WTC11 (cell line): ENCODE measurements at regions not wholly inside any gene's neighbourhood (a gene's known extent, or its start where the extent isn't known, plus 50 kb on each side); places are given as distances from the start of the nearest gene placed in this dataset.

Source experiments
- CBFB ChIP-seq: sonication (generic); formaldehyde crosslinking; IDR thresholded peaks from 2 replicates; pipeline ENCODE4 v1.8.1; 2022; ENCODE audit warnings: mild to moderate bottlenecking, low read depth, missing genetic modification reagents
- ELF4 ChIP-seq: sonication (generic); formaldehyde crosslinking; IDR thresholded peaks from 2 replicates; pipeline ENCODE4 v1.8.1; 2022; ENCODE audit warnings: low read depth, mild to moderate bottlenecking, moderate library complexity, missing genetic modification reagents
- GABPB1 ChIP-seq: sonication (generic); formaldehyde crosslinking; IDR thresholded peaks from 2 replicates; pipeline ENCODE4 v1.8.1; 2023; ENCODE audit warnings: mild to moderate bottlenecking, missing genetic modification reagents
- NR3C1 ChIP-seq: sonication (generic); formaldehyde crosslinking; conservative IDR thresholded peaks from 2 replicates; pipeline ENCODE4 v1.8.1; 2023; ENCODE audit warnings: low read depth, mild to moderate bottlenecking, missing genetic modification reagents
- ZNF138 ChIP-seq: sonication (generic); formaldehyde crosslinking; conservative IDR thresholded peaks from 2 replicates; pipeline ENCODE4 v1.8.1; 2022; ENCODE audit warnings: mild to moderate bottlenecking, moderate library complexity, missing genetic modification reagents
- ZNF232 ChIP-seq: sonication (generic); formaldehyde crosslinking; IDR thresholded peaks from 2 replicates; pipeline ENCODE4 v1.8.0; 2022; ENCODE audit warnings: mild to moderate bottlenecking, missing genetic modification reagents
- TF ChIP-seq, protein P1 (sequence below): fragments of 200-600 bp; IDR thresholded peaks from 2 replicates; pipeline ENCODE4 v1.8.0; 2022; ENCODE audit warnings: antibody characterized with exemption
- TF ChIP-seq, protein P2 (sequence below): sonication (generic); formaldehyde crosslinking; IDR thresholded peaks from 2 replicates; pipeline ENCODE4 v1.8.0; 2022; ENCODE audit warnings: mild to moderate bottlenecking, missing genetic modification reagents
- TF ChIP-seq, protein P3 (sequence below): sonication (generic); formaldehyde crosslinking; IDR thresholded peaks from 2 replicates; pipeline ENCODE4 v1.8.1; 2023; ENCODE audit warnings: mild to moderate bottlenecking, missing genetic modification reagents, moderate library complexity
- TF ChIP-seq, protein P4 (sequence below): sonication (generic); formaldehyde crosslinking; IDR thresholded peaks from 2 replicates; pipeline ENCODE4 v1.8.0; 2022; ENCODE audit warnings: mild to moderate bottlenecking, missing genetic modification reagents

DNA sequence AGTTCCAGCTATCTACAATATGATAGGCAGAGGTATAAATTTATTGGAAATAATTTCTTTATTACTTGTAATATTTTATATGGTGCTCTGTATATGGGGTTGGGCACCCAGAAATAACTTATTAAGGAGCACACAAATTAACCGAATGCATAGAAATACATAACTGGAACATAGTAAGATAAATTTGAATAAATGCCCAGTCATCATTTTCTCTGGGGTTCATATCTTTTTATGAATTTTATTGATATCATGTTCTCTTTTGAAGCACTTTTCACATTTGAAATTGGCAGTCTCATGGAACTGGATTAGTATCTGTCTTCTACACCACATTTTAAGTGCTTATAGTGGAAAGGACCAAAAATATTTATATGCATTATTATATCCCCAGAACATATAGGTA lies 122.0 kb downstream of the PCDH7 start:
- no peak for TF ChIP-seq ELF4
- TF ChIP-seq, protein P1, sequence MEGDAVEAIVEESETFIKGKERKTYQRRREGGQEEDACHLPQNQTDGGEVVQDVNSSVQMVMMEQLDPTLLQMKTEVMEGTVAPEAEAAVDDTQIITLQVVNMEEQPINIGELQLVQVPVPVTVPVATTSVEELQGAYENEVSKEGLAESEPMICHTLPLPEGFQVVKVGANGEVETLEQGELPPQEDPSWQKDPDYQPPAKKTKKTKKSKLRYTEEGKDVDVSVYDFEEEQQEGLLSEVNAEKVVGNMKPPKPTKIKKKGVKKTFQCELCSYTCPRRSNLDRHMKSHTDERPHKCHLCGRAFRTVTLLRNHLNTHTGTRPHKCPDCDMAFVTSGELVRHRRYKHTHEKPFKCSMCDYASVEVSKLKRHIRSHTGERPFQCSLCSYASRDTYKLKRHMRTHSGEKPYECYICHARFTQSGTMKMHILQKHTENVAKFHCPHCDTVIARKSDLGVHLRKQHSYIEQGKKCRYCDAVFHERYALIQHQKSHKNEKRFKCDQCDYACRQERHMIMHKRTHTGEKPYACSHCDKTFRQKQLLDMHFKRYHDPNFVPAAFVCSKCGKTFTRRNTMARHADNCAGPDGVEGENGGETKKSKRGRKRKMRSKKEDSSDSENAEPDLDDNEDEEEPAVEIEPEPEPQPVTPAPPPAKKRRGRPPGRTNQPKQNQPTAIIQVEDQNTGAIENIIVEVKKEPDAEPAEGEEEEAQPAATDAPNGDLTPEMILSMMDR: no peak
- TF ChIP-seq GABPB1 (CRISPR knock-in tag): no peak
- TF ChIP-seq ZNF138 (CRISPR knock-in tag): no peak
- TF ChIP-seq, protein P2, sequence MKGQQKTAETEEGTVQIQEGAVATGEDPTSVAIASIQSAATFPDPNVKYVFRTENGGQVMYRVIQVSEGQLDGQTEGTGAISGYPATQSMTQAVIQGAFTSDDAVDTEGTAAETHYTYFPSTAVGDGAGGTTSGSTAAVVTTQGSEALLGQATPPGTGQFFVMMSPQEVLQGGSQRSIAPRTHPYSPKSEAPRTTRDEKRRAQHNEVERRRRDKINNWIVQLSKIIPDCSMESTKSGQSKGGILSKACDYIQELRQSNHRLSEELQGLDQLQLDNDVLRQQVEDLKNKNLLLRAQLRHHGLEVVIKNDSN (CRISPR knock-in tag): no peak
- TF ChIP-seq, protein P3, sequence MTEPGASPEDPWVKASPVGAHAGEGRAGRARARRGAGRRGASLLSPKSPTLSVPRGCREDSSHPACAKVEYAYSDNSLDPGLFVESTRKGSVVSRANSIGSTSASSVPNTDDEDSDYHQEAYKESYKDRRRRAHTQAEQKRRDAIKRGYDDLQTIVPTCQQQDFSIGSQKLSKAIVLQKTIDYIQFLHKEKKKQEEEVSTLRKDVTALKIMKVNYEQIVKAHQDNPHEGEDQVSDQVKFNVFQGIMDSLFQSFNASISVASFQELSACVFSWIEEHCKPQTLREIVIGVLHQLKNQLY (CRISPR knock-in tag): no peak
- TF ChIP-seq CBFB (CRISPR knock-in tag): no peak
- TF ChIP-seq, protein P4, sequence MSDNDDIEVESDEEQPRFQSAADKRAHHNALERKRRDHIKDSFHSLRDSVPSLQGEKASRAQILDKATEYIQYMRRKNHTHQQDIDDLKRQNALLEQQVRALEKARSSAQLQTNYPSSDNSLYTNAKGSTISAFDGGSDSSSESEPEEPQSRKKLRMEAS: no peak
- no peak for TF ChIP-seq NR3C1 (CRISPR knock-in tag)
- no peak for TF ChIP-seq ZNF232 (CRISPR knock-in tag)
